Memory B cell (primary cell): ENCODE measurements at regions not wholly inside any gene's neighbourhood (a gene's known extent, or its start where the extent isn't known, plus 50 kb on each side); places are given as distances from the start of the nearest gene placed in this dataset.
A peak's percentile ranks its signal among the peaks of the same experiment; 100 is the strongest.
"Not testable (repeated sequence)": the region's sequence is repeated elsewhere in the genome, so short reads cannot be mapped to it uniquely, and the experiment has no call there.

Experiments
- ATAC-seq: fragments of 150-1000 bp; cut with Tn5 transposase; 2 replicates; pipeline ENCODE4 v1.10.0; 2021; ENCODE audit warnings: low read depth, mild to moderate bottlenecking, moderate library complexity
- DNase-seq, 2 donors: peaks; one replicate each; pipeline ENCODE4 v3.0.0; 2022; ENCODE audit warnings: low spot score in 2 of 2
- H3K27ac Mint-ChIP-seq: one replicate; pipeline ENCODE4 v1.8.0; 2022; ENCODE audit warnings: mild to moderate bottlenecking, moderate library complexity, mixed read lengths
- H3K27me3 Mint-ChIP-seq: one replicate; pipeline ENCODE4 v1.8.0; 2022; ENCODE audit warnings: mixed read lengths
- H3K36me3 Mint-ChIP-seq: one replicate; pipeline ENCODE4 v1.8.0; 2022; ENCODE audit warnings: mild to moderate bottlenecking, mixed read lengths
- H3K4me1 Mint-ChIP-seq: one replicate; pipeline ENCODE4 v1.8.0; 2022; ENCODE audit warnings: mixed read lengths
- H3K4me3 Mint-ChIP-seq: one replicate; pipeline ENCODE4 v1.8.0; 2022; ENCODE audit warnings: mild to moderate bottlenecking, moderate library complexity, mixed read lengths
- H3K9me3 Mint-ChIP-seq: one replicate; pipeline ENCODE4 v1.8.0; 2022; ENCODE audit warnings: mixed read lengths

DNA sequence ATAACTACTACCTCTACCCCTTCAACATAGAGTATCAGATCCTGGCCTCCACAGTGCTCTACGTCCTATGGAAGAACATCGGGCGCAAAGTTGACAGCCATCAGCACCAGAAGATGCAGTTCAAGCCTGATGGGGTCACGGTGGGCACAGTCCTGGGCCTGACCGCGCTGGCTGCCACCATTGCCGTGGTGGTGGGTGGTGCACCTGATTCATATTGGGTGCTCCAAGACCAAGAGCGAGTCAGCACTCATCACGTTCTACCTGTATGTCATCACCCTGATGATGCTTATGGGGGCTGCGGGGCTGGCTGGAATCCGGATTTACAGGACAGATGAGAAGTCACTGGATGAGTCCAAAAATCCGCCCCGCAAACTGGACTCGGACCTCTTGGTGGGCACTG is 846.4 kb downstream of the RPIA start:
- H3K9me3 Mint-ChIP-seq, DNase-seq, H3K4me1 Mint-ChIP-seq, H3K36me3 Mint-ChIP-seq, H3K27me3 Mint-ChIP-seq, ATAC-seq, H3K27ac Mint-ChIP-seq, H3K4me3 Mint-ChIP-seq: not testable (repeated sequence)

DNA sequence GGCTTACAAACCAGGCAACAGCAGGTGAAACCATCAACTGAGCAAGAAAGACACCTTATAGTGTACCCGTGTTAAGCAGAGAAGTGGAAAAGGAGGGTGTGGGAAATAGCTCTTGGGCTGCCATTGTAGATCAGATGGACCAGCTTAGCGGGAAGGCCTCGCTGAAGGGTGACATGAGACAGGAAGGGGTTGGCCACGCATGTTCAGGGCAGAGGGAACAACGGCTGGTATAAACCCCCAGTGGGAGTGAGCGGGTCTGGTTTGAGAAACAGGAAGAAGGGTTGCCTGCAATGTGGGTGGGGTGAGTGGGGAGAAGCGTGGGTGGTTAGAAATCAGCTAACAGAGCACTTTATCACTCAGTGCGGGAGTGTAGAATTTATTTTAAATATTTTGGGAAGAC is 852.6 kb downstream of the RPIA start:
- not testable (repeated sequence) for ATAC-seq, H3K27me3 Mint-ChIP-seq, H3K27ac Mint-ChIP-seq, H3K9me3 Mint-ChIP-seq, H3K36me3 Mint-ChIP-seq, DNase-seq, H3K4me3 Mint-ChIP-seq, H3K4me1 Mint-ChIP-seq

DNA sequence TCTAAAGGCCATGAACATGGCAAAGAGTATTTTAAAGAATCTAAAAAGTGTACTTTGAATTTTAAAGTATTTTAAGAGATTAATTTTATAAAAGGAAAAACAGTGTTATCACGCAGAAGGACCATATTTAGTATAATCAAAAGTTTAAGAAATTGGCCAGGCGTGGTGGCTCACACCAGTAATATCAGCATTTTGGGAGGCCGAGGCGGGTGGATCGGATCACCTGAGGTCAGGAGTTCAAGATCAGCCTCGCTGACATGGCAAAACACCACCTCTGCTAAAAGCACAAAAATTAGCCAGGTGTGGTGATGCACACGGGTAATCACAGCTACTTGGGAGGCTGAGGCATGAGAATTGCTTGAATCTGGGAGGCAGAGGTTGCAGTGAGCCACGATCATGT is 887.7 kb downstream of the RPIA start:
- not testable (repeated sequence) for H3K27ac Mint-ChIP-seq, H3K27me3 Mint-ChIP-seq, H3K4me3 Mint-ChIP-seq, ATAC-seq, DNase-seq, H3K4me1 Mint-ChIP-seq, H3K9me3 Mint-ChIP-seq, H3K36me3 Mint-ChIP-seq

DNA sequence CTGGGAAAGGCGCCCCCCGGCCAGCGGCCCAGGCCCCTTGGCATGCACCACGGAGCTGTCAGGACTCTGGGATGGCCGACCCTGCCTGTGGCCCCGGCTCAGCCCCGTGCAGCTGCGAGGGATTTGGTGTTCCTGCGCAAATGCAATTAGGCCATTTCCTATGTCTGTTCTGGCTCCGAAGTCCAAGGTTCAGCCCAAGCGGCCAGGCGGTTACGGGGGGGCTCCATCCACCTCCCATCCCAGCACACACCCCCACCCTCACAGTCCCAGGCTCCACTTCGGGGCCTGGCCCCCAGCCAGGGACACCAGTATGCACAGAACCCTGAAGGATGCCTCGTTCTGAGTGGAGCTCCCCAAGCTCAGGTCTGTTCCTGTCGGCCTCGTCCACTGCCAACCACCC is 891.3 kb downstream of the RPIA start:
- not testable (repeated sequence) for ATAC-seq, H3K9me3 Mint-ChIP-seq, H3K27me3 Mint-ChIP-seq, H3K36me3 Mint-ChIP-seq, H3K4me1 Mint-ChIP-seq, H3K4me3 Mint-ChIP-seq, DNase-seq, H3K27ac Mint-ChIP-seq

DNA sequence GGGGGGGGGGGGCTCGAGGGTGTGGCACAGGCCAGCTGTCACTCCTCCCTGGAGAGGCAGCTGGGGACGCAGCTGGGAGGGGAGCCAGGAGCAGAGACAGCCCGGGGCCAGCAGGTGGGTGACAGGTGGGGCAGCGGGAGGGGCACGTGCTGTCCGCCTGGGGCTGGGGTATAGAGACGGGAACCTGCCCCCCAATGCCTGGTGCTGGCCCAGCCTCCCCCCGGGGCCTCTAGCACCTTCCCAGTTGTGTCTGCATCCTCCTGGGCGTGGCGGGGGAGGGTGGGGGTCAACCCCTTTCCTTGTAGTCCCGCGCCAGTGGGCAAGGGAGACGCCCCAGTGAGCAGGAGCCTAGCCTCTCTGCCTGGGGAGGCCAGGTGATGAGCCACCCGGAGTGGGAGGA is 892.6 kb downstream of the RPIA start:
- H3K36me3 Mint-ChIP-seq, H3K4me1 Mint-ChIP-seq, H3K4me3 Mint-ChIP-seq, H3K9me3 Mint-ChIP-seq, H3K27me3 Mint-ChIP-seq, ATAC-seq, H3K27ac Mint-ChIP-seq, DNase-seq: not testable (repeated sequence)

DNA sequence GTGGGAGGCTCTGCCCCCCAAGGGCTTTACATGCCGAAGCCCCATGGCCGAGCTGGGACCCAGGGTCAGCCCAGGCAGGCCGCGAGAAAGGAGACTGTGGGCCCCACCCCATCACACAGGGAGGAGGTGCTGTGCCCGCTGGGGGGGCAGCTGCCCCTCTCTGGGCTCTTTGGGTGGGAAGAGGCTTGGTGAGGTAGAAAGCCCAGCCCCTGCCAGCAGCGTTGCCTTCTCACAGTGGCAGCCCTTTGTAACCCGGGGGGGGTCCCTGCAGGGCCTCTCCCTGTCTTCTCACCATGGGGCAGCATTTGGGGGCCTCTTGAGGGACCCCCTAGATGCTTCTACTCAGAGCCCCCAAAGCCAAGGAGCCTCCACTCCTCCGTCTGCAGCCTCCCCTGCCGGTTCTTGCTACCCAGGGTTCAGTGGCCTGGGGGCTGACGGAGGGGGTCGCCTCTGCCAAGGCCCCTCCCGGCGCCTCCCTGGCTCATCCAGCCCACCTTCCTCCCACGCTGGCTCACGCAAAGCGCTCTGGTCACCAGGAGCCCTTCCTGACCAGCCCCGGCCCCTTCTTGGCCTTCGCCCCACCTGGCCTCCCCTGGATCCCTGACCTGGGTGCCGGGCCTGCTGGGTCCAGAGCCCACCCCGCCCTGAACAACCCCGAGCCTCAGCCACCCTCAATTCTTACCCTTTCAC is 893.5 kb downstream of the RPIA start:
- not testable (repeated sequence) for DNase-seq, H3K4me1 Mint-ChIP-seq, H3K36me3 Mint-ChIP-seq, ATAC-seq, H3K9me3 Mint-ChIP-seq, H3K27me3 Mint-ChIP-seq
- Mint-ChIP-seq H3K4me3 (peak overlapping the region; percentile 89), H3K27ac (peak overlapping the region; percentile 81)

DNA sequence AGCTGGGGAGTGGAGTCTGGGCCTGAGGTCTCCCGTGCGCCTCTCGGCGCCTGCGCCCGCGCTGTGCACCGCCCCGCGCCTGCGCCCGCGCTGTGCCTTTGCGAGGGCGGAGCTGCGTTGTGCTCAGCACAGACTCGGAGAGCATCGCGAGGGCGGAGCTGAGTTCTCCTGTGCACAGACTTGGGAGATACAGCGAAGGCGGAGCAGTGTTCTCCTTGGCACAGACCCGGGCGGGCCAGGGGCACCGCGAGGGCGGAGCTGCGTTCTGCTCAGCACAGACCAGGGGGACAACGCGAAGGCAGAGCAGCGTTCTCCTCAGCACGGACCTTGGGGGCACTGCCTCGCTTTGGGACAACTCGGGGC is 894.1 kb downstream of the RPIA start:
- Mint-ChIP-seq H3K4me3 (peak overlapping the region; percentile 89), H3K27ac (peak overlapping the region; percentile 81)
- not testable (repeated sequence) for H3K9me3 Mint-ChIP-seq, H3K4me1 Mint-ChIP-seq, H3K36me3 Mint-ChIP-seq, H3K27me3 Mint-ChIP-seq
- ATAC-seq, result peak; percentile 100
- DNase-seq, result peak in 1 of 2 donors; percentile 11

DNA sequence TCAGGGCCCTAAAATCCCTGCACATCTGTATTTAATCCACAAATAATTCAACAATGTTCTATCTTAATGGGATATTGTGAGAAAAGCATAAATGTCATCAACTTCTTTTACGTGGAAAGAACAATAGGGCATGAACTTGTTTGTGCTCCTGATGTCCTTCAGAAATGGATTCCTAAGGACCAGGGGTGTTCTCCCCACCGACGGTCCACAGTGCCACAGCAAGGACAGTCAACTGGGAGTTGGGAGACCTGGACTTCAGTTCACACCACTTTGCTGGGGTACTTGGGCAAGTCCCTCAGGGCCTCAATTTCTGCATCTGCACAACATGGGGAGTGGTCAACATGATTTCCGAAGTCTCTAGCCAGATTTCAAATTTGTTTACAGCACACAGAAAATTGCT is 908.4 kb downstream of the RPIA start:
- not testable (repeated sequence) for DNase-seq, ATAC-seq, H3K36me3 Mint-ChIP-seq, H3K27ac Mint-ChIP-seq, H3K27me3 Mint-ChIP-seq, H3K4me3 Mint-ChIP-seq, H3K4me1 Mint-ChIP-seq, H3K9me3 Mint-ChIP-seq

DNA sequence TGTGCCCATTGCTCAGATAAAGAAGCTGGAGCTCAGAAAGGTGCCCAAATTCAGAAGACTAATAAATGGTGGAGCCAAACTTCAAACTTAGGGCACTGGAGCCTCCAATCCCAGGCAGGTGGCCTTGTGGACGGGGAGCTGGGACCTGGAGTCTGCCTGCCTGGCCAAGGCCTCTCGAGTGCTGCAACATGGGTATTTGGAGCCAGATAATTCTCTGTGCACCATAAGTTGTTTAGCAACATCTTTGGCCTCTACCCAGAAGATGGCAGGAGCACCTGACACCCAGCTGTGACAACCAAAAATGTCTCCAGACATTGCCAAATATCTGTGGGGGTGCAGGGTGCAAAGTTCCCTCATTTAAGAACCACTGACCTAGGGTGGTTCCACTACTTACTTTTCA is 915.0 kb downstream of the RPIA start:
- not testable (repeated sequence) for H3K27ac Mint-ChIP-seq, DNase-seq, H3K9me3 Mint-ChIP-seq, H3K36me3 Mint-ChIP-seq, H3K4me1 Mint-ChIP-seq, H3K4me3 Mint-ChIP-seq, H3K27me3 Mint-ChIP-seq, ATAC-seq

DNA sequence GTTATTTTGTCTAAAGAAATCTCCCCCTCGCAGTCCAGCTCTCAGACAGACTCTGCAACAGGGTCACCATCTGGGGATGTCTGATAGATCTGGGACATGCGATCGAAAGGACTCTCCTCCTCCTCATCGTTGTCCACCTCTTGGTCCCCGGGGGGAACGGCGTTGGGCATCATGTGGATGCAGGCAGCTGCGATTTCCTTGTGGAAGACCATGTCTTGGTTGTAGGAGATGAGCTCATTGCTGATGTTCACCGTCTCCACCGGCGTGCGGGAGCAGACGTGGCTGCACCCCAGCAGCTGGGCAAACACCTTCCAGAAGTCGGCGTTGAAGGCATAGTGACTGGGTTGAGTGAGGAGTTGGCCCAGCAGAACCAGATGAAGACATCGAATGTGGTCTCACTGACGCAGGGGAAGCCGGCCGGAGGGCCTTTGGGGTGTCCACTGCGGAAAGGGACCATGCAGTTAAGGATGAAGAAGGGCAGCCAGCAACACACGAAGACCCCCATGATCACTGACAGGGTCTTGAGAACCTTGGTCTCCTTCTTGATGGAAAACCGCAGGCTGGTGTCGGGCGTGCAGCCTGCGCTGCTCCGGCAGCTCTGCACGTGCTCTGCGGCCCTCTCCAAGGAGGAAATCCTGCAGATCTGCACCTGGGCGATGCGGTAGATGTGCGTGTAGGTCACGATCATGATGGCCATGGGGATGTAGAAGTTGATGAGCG is 918.9 kb downstream of the RPIA start:
- DNase-seq, H3K36me3 Mint-ChIP-seq, H3K4me1 Mint-ChIP-seq, H3K4me3 Mint-ChIP-seq, H3K9me3 Mint-ChIP-seq, H3K27ac Mint-ChIP-seq, ATAC-seq: not testable (repeated sequence)
- peaks cover 12% of the 10 kb centered on the region for H3K27me3 Mint-ChIP-seq

DNA sequence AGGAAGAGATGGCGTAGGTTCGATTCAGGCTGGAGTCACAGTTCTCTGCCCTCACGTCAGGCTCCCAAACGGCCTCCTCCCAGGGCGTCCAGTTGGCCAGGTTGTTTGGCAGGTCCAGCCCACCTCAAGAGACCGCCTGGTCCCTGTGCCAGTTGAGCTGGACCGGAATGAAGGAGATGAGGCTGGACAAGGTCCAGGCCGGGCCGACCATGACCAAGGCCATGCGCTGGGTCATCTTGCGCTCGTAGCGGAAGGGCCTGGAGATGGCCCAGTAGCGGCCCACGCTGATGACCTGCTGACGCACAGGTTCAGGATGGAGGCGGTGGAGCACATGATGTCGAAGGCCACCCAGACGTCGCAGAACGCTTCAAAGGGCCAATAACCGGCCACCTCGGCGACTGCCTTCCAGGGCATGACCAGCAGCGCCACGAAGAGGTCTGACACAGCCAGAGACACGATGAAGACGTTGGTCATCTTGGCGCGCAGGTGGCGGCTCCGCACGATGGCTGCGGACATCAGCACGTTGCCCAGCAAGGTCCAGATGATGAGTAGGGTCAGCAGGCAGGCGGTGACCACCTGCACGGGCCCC is 919.5 kb downstream of the RPIA start:
- not testable (repeated sequence) for H3K4me3 Mint-ChIP-seq, DNase-seq, ATAC-seq, H3K27ac Mint-ChIP-seq, H3K36me3 Mint-ChIP-seq, H3K9me3 Mint-ChIP-seq, H3K4me1 Mint-ChIP-seq
- peaks cover 12% of the 10 kb centered on the region for H3K27me3 Mint-ChIP-seq

DNA sequence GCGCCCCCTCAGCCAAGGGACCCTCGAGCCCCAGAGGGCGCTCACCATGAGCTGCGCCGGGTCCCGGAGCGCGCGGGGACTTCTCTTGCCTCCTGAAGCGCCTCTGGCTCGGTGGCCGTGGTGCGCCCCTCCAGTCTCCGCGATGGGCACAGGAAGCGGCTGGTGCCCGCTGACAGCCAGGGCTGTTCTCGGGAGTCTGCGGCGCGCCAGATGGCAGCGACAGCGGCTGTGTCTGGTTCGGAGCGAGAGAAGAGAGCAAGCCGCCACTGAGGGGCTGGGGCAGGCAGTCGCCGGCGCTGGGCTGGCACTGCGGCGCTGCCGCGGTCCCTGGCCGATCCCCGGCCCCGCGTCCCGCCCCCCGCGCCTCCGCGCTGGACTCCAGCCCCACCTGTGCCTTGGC is 920.2 kb downstream of the RPIA start:
- H3K4me3 Mint-ChIP-seq, DNase-seq, H3K4me1 Mint-ChIP-seq, H3K36me3 Mint-ChIP-seq, H3K9me3 Mint-ChIP-seq, ATAC-seq, H3K27ac Mint-ChIP-seq: not testable (repeated sequence)
- H3K27me3 Mint-ChIP-seq, result peaks cover 12% of the 10 kb centered on the region

DNA sequence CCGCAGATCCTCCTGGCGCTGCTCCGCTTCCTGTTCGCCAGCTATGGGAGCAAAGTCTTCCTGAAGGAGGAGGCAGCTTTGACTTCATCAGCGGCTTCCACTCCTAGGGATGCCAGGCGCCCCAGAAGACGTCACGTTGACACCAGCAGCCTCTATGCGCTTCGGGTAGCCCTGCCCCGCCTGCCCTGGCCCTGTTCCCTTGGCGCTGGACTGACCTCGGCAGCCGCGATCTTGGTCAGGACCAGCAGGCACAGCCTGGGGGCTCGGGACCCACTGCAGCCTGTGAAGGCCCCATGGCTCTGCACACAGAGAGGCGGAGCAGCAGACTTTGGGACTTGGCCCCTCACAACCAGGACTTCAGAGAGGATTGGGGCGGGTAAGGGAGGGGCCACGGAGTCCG is 957.8 kb downstream of the RPIA start:
- not testable (repeated sequence) for H3K27me3 Mint-ChIP-seq, ATAC-seq, H3K4me1 Mint-ChIP-seq, H3K36me3 Mint-ChIP-seq, H3K4me3 Mint-ChIP-seq, DNase-seq, H3K27ac Mint-ChIP-seq, H3K9me3 Mint-ChIP-seq

DNA sequence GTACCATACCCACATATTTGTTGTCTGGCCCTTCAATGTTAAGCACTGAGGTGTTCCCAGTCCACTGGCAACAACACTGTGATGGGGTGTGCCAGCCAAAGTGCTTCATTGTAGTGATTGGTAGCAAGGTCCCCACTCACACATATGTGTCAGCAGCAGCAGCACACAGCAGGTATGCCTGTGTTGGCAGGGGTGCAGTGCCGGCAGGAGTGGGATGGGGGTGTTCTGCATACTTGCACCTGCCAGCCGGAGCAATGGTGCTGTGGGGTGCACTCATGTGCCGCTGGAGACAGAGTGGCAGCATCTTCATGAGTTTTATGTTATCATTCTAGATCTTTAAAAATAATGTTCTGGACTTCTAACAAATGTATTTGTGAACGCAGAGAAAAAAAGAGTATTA is 987.8 kb downstream of the RPIA start:
- not testable (repeated sequence) for H3K4me3 Mint-ChIP-seq, ATAC-seq, H3K9me3 Mint-ChIP-seq, DNase-seq, H3K27me3 Mint-ChIP-seq, H3K36me3 Mint-ChIP-seq, H3K27ac Mint-ChIP-seq, H3K4me1 Mint-ChIP-seq
